Esophagus squamous epithelium (tissue), 5 donors: ENCODE measurements at regions not wholly inside any gene's neighbourhood (a gene's known extent, or its start where the extent isn't known, plus 50 kb on each side); places are given as distances from the start of the nearest gene placed in this dataset.

Source experiments
- DNase-seq: peaks from one replicate; lab custom pipeline; 2025; lab: John Stamatoyannopoulos, UW
- H3K27ac ChIP-seq, 4 donors: fragments of 200-600 bp; sonication (generic); one replicate each; pipeline ENCODE4 v1.5.1; 2016 to 2019; ENCODE audit warnings: mild to moderate bottlenecking in 1 of 4
- H3K27me3 ChIP-seq, 4 donors: fragments of 200-600 bp; sonication (generic); 1 replicate in 3 of 4; 2 replicates in 1 of 4; pipeline versions ENCODE4 v1.5.1 to v1.6.0; 2017 to 2021; ENCODE audit warnings: antibody characterized with exemption in 1 of 4
- H3K36me3 ChIP-seq, 3 donors: fragments of 200-600 bp; sonication (generic); one replicate each; pipeline ENCODE4 v1.5.1; 2016 to 2019
- H3K4me1 ChIP-seq, 3 donors: fragments of 200-600 bp; sonication (generic); one replicate each; pipeline ENCODE4 v1.5.1; 2017 to 2019
- H3K4me3 ChIP-seq, 4 donors: fragments of 200-600 bp; sonication (generic); 1 replicate in 3 of 4; 2 replicates in 1 of 4; pipeline ENCODE4 v1.5.1; 2016 to 2019; ENCODE audit warnings: mild to moderate bottlenecking in 2 of 4, moderate library complexity in 1 of 4
- H3K9me3 ChIP-seq, 3 donors: fragments of 200-600 bp; sonication (generic); one replicate each; pipeline ENCODE4 v1.5.1; 2016 to 2019
- POLR2A ChIP-seq, 4 donors: fragments of 450-650 bp; IDR thresholded peaks; one replicate each; pipeline ENCODE4 v1.6.1; 2017; ENCODE audit warnings: antibody characterized with exemption in 4 of 4, mild to moderate bottlenecking in 4 of 4, moderate library complexity in 3 of 4
- WGBS, 2 donors: methylation state at CpG; one replicate each; pipeline ENCODE4 v1.1.5; 2018; 5-methylcytosine and 5-hydroxymethylcytosine counted together
- intact Hi-C: fragments of 100-400 bp; cut with DNase I; formaldehyde crosslinking; loops from one replicate; pipeline ENCODE4 v1.15.0; 2022
- TF ChIP-seq, protein P1 (sequence below), 6 experiments: fragments of 450-650 bp in 4 of 6; fragments of 200-600 bp in 2 of 6; sonication (generic) in 2 of 6; IDR thresholded peaks; one replicate each; pipeline ENCODE4 v1.5.1; 2016 to 2019; ENCODE audit warnings: antibody characterized with exemption in 6 of 6, mild to moderate bottlenecking in 4 of 6, moderate library complexity in 4 of 6
- donor health status: DM: yes; HTN: yes; CAD: no.

- TF ChIP-seq, protein P1, sequence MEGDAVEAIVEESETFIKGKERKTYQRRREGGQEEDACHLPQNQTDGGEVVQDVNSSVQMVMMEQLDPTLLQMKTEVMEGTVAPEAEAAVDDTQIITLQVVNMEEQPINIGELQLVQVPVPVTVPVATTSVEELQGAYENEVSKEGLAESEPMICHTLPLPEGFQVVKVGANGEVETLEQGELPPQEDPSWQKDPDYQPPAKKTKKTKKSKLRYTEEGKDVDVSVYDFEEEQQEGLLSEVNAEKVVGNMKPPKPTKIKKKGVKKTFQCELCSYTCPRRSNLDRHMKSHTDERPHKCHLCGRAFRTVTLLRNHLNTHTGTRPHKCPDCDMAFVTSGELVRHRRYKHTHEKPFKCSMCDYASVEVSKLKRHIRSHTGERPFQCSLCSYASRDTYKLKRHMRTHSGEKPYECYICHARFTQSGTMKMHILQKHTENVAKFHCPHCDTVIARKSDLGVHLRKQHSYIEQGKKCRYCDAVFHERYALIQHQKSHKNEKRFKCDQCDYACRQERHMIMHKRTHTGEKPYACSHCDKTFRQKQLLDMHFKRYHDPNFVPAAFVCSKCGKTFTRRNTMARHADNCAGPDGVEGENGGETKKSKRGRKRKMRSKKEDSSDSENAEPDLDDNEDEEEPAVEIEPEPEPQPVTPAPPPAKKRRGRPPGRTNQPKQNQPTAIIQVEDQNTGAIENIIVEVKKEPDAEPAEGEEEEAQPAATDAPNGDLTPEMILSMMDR (IDR thresholded peaks at IDR 0.05): no peak
- no peak for TF ChIP-seq POLR2A (IDR thresholded peaks at IDR 0.05)
- peak overlapping the region in 1 of 4 donors; percentile 40 for H3K27ac ChIP-seq
- H3K9me3 ChIP-seq: no peaks in the 10 kb centered on the region
- DNase-seq: no peak
- no peaks in the 10 kb centered on the region for H3K36me3 ChIP-seq
- H3K27me3 ChIP-seq: no peaks in the 10 kb centered on the region
- 63 to 67% methylated on average over 4 of the region's 4 CpGs for WGBS, 2 donors
- intact Hi-C loops: no loop called here
- peaks cover 0 to 10% (median 0%) of the 10 kb centered on the region in 3 donors for H3K4me1 ChIP-seq
- H3K4me3 ChIP-seq: no peak overlapping the region
Observed at GRCh38 chr17:68657166-68657565, 56.0 kb upstream of the FAM20A start.

GRCh38 chr17:68656666-68657065 is 55.5 kb upstream of the FAM20A start:
- H3K27ac ChIP-seq: no peak overlapping the region

More at GRCh38 chr17:68656666-68657065, 55.5 kb upstream of the FAM20A start:
- Histone ChIP-seq H3K4me3 (no peak overlapping the region), H3K27me3 (no peaks in the 10 kb centered on the region), H3K36me3 (no peaks in the 10 kb centered on the region), H3K9me3 (no peaks in the 10 kb centered on the region), H3K4me1 (peaks cover 0 to 10% (median 0%) of the 10 kb centered on the region in 3 donors)
- DNase-seq: no peak
- WGBS, 2 donors: 67 to 76% methylated on average over 4 of the region's 4 CpGs
- intact Hi-C loops: no loop called here
- TF ChIP-seq, protein P1 (IDR thresholded peaks at IDR 0.05): no peak
- no peak for TF ChIP-seq POLR2A (IDR thresholded peaks at IDR 0.05)
